NCI-H187 (cell line): ENCODE measurements at regions not wholly inside any gene's neighbourhood (a gene's known extent, or its start where the extent isn't known, plus 50 kb on each side); places are given as distances from the start of the nearest gene placed in this dataset.
"Not testable (repeated sequence)": the region's sequence is repeated elsewhere in the genome, so short reads cannot be mapped to it uniquely, and the experiment has no call there.

Source experiments
- DNase-seq, 2 experiments: peaks; one replicate each; lab custom pipeline; 2025; lab: John Stamatoyannopoulos, UW

- no peak for DNase-seq
These were observed 387.0 kb downstream of the USP25 start for GRCh38 chr21:16116798-16117197.

GRCh38 chr21:16117331-16117730 is 387.5 kb downstream of the USP25 start:
- no peak for DNase-seq

GRCh38 chr21:16117851-16118590 is 388.2 kb downstream of the USP25 start:
- no peak for DNase-seq

GRCh38 chr21:16124378-16125138 is 394.8 kb downstream of the USP25 start:
- no peak for DNase-seq

- DNase-seq, result no peak
These were observed 395.5 kb downstream of the USP25 start for GRCh38 chr21:16125274-16125673.

- not testable (repeated sequence) for DNase-seq
These were observed 402.7 kb downstream of the USP25 start for GRCh38 chr21:16132453-16132852.

GRCh38 chr21:16133248-16133647 is 403.5 kb downstream of the USP25 start:
- DNase-seq, result no peak

- no peak for DNase-seq
These were observed 404.4 kb downstream of the USP25 start for GRCh38 chr21:16134134-16134533.

- no peak for DNase-seq
These were observed 407.3 kb downstream of the USP25 start for GRCh38 chr21:16137106-16137505.

GRCh38 chr21:16145052-16145451 is 415.3 kb downstream of the USP25 start:
- no peak for DNase-seq

GRCh38 chr21:16145479-16145878 is 415.7 kb downstream of the USP25 start:
- DNase-seq, result no peak

- no peak for DNase-seq
These were observed 424.5 kb downstream of the USP25 start for GRCh38 chr21:16154321-16154720.

- no peak for DNase-seq
These were observed 425.3 kb downstream of the USP25 start for GRCh38 chr21:16154951-16155635.

GRCh38 chr21:16156841-16157489 is 427.2 kb downstream of the USP25 start:
- no peak for DNase-seq

GRCh38 chr21:16159213-16159970 is 429.6 kb downstream of the USP25 start:
- no peak for DNase-seq

GRCh38 chr21:16159971-16160350 is 430.2 kb downstream of the USP25 start:
- no peak for DNase-seq

- no peak for DNase-seq
These were observed 433.2 kb downstream of the USP25 start for GRCh38 chr21:16162953-16163352.

- DNase-seq, result no peak
These were observed 439.3 kb downstream of the USP25 start for GRCh38 chr21:16169102-16169511.

GRCh38 chr21:16169779-16170178 is 440.0 kb downstream of the USP25 start:
- DNase-seq, result no peak

- DNase-seq, result no peak
These were observed 446.8 kb downstream of the USP25 start for GRCh38 chr21:16176570-16176969.

- DNase-seq, result no peak
These were observed 447.8 kb downstream of the USP25 start for GRCh38 chr21:16177532-16177931.

- DNase-seq, result no peak
These were observed 450.0 kb downstream of the USP25 start for GRCh38 chr21:16179773-16180172.
